A549 (cell line): ENCODE measurements at regions not wholly inside any gene's neighbourhood (a gene's known extent, or its start where the extent isn't known, plus 50 kb on each side); places are given as distances from the start of the nearest gene placed in this dataset.

Source experiments
- ATAC-seq, 2 experiments: fragments of 200-7000 bp in 1 of 2; fragments of >200 bp in 1 of 2; cut with Nextera tagmentation in 1 of 2; cut with Tn5 transposase in 1 of 2; 3 replicates each; pipeline versions ENCODE4 v1.8.0 to v1.9.1; 2018 to 2020; ENCODE audit warnings: mild to moderate bottlenecking in 1 of 2, moderate library complexity in 1 of 2
- CTCF ChIA-PET: fragments of 300-600 bp; sonication (Branson Sonifier 250); formaldehyde crosslinking; extraction: SDS; loops from one replicate; lab custom pipeline; 2021; ENCODE audit warnings: antibody characterized with exemption, inconsistent platforms; lab: Yijun Ruan, JAX
- POLR2A ChIA-PET: fragments of 350-600 bp; formaldehyde crosslinking; extraction: SDS; loops from one replicate; lab custom pipeline; 2021; ENCODE audit warnings: antibody characterized with exemption, inconsistent platforms; lab: Yijun Ruan, JAX
- DNase-seq, 2 experiments: peaks; one replicate each; pipeline versions ENCODE4 v3.0.0 to v3.0.0-alpha.2; 2011 to 2016; ENCODE audit warnings: low read depth in 1 of 2, low spot score in 1 of 2
- FAIRE-seq: peaks from 2 replicates; lab custom pipeline; 2011; peaks lifted over from hg19 to GRCh38; lab: Jason Lieb, UNC
- H3K27ac ChIP-seq, 2 experiments: fragments of >200 bp; sonication (Bioruptor Twin); formaldehyde crosslinking; 3 replicates each; pipeline ENCODE4 v1.5.1; 2016 to 2017
- H3K4me1 ChIP-seq: fragments of >200 bp; sonication (Bioruptor Twin); formaldehyde crosslinking; 3 replicates; pipeline ENCODE4 v1.6.1; 2016
- H3K4me2 ChIP-seq: fragments of >200 bp; sonication (Bioruptor Twin); formaldehyde crosslinking; 3 replicates; pipeline ENCODE4 v1.6.1; 2016
- H3K4me3 ChIP-seq: fragments of >200 bp; sonication (Bioruptor Twin); formaldehyde crosslinking; 3 replicates; pipeline ENCODE4 v1.5.1; 2016
- H3K9me3 ChIP-seq: fragments of >200 bp; sonication (Bioruptor Twin); formaldehyde crosslinking; 3 replicates; pipeline ENCODE4 v1.6.1; 2016
- CBX8 ChIP-seq: fragments of 200-600 bp; sonication (generic); IDR thresholded peaks from 2 replicates; pipeline ENCODE4 v1.6.1; 2016
- EHF ChIP-seq: fragments of 250-450 bp; sonication (Bioruptor Pico); IDR thresholded peaks from 2 replicates; pipeline ENCODE4 v1.5.0; 2020; ENCODE audit warnings: mild to moderate bottlenecking
- EHMT2 ChIP-seq: fragments of 200-600 bp; sonication (generic); IDR thresholded peaks from 2 replicates; pipeline ENCODE4 v1.6.1; 2016; ENCODE audit warnings: antibody characterized with exemption, low read depth, mild to moderate bottlenecking, moderate library complexity
- FOSL2 ChIP-seq, 2 experiments: fragments of 450-650 bp in 1 of 2; fragments of >200 bp in 1 of 2; sonication (Bioruptor Twin) in 1 of 2; formaldehyde crosslinking; IDR thresholded peaks; 2 replicates each; pipeline versions ENCODE4 v1.5.0 to v1.6.1; 2016 to 2020; ENCODE audit warnings: mild to moderate bottlenecking in 1 of 2, moderate library complexity in 1 of 2
- GATA3 ChIP-seq: IDR thresholded peaks from 2 replicates; pipeline ENCODE4 v1.6.1; 2012; ENCODE audit warnings: borderline replicate concordance
- HDAC2 ChIP-seq: fragments of 200-600 bp; sonication (generic); IDR thresholded peaks from 2 replicates; pipeline ENCODE4 v1.6.1; 2016
- HEYL ChIP-seq: fragments of 250-450 bp; sonication (Bioruptor Pico); IDR thresholded peaks from 2 replicates; pipeline ENCODE4 v1.8.0; 2021; ENCODE audit warnings: mild to moderate bottlenecking, moderate library complexity
- JUN ChIP-seq, 2 experiments: fragments of >200 bp; sonication (Bioruptor Twin); formaldehyde crosslinking; IDR thresholded peaks; 2 replicates in 1 of 2; 3 replicates in 1 of 2; pipeline ENCODE4 v1.6.1; 2016 to 2017
- KDM1A ChIP-seq: fragments of 200-600 bp; sonication (generic); IDR thresholded peaks from 2 replicates; pipeline ENCODE4 v1.6.1; 2016; ENCODE audit warnings: low read depth, mild to moderate bottlenecking
- KDM5A ChIP-seq: fragments of 200-600 bp; sonication (generic); IDR thresholded peaks from 2 replicates; pipeline ENCODE4 v1.6.1; 2016; ENCODE audit warnings: antibody characterized with exemption, mild to moderate bottlenecking
- MAFK ChIP-seq: fragments of 450-650 bp; IDR thresholded peaks from 2 replicates; pipeline ENCODE4 v1.6.1; 2014; ENCODE audit not compliant: partially characterized antibody
- NFE2L2 ChIP-seq: fragments of 150-350 bp; conservative IDR thresholded peaks from 2 replicates; pipeline ENCODE4 v1.6.1; 2014; ENCODE audit warnings: low read length
- NPAS2 ChIP-seq: fragments of 250-450 bp; sonication (Bioruptor Pico); IDR thresholded peaks from 2 replicates; pipeline ENCODE4 v1.8.0; 2022; ENCODE audit warnings: mild to moderate bottlenecking, moderate library complexity, borderline replicate concordance
- SMC3 ChIP-seq: fragments of >200 bp; sonication (Bioruptor Twin); formaldehyde crosslinking; IDR thresholded peaks from 3 replicates; pipeline ENCODE4 v1.6.1; 2018; ENCODE audit warnings: inconsistent platforms
- ZC3H11A ChIP-seq: fragments of 450-650 bp; IDR thresholded peaks from 2 replicates; pipeline ENCODE4 v1.6.1; 2014; ENCODE audit warnings: antibody characterized with exemption, mild to moderate bottlenecking
- ZNF302 ChIP-seq: fragments of 250-450 bp; sonication (Bioruptor Pico); IDR thresholded peaks from 2 replicates; pipeline ENCODE4 v1.9.0; 2021; ENCODE audit warnings: inconsistent platforms, mild to moderate bottlenecking, moderate library complexity
- WGBS: methylation state at CpG from one replicate; pipeline ENCODE4 v1.1.6; 2017; ENCODE audit errors: missing lambda C conversion rate; 5-methylcytosine and 5-hydroxymethylcytosine counted together
- TF ChIP-seq, protein P1 (sequence below): fragments of 450-650 bp; IDR thresholded peaks from 2 replicates; pipeline ENCODE4 v1.6.1; 2014; ENCODE audit warnings: antibody characterized with exemption
- TF ChIP-seq, protein P2 (sequence below): fragments of 150-350 bp; IDR thresholded peaks from 2 replicates; pipeline ENCODE4 v1.6.1; 2014; ENCODE audit warnings: low read depth, mild to moderate bottlenecking, low read length
- TF ChIP-seq, protein P3 (sequence below): IDR thresholded peaks from 2 replicates; pipeline ENCODE4 v1.6.1; 2012
- TF ChIP-seq, protein P4 (sequence below): IDR thresholded peaks from 2 replicates; pipeline ENCODE4 v1.6.1; 2012; ENCODE audit warnings: low read depth, borderline replicate concordance

DNA sequence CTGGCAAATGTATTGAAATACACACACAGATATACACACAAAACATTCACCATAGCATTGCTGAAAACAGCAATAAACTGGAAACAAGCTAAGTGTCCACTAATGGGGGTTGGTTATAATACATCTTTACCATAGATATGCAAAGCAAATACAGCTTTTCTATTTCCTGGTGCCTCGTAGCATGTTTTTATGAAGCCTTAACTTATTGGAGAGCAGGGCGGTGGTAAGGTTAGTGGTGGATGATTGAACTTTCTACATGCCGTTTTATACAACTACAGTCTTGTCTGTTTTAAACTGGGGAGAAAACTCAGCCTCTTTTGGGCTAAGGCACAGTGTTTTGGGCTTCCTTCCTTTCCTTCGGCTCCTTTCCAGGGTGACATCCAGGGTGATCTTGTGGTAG lies 104.5 kb downstream of the NR2F2 start (continued):
- TF ChIP-seq EHMT2, result no peak
- TF ChIP-seq, protein P1, sequence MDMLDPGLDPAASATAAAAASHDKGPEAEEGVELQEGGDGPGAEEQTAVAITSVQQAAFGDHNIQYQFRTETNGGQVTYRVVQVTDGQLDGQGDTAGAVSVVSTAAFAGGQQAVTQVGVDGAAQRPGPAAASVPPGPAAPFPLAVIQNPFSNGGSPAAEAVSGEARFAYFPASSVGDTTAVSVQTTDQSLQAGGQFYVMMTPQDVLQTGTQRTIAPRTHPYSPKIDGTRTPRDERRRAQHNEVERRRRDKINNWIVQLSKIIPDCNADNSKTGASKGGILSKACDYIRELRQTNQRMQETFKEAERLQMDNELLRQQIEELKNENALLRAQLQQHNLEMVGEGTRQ, result no peak
- TF ChIP-seq NFE2L2, result no peak
- no peak for TF ChIP-seq ZC3H11A
- TF ChIP-seq GATA3, result no peak
- no peak for TF ChIP-seq HDAC2
- TF ChIP-seq, protein P2, sequence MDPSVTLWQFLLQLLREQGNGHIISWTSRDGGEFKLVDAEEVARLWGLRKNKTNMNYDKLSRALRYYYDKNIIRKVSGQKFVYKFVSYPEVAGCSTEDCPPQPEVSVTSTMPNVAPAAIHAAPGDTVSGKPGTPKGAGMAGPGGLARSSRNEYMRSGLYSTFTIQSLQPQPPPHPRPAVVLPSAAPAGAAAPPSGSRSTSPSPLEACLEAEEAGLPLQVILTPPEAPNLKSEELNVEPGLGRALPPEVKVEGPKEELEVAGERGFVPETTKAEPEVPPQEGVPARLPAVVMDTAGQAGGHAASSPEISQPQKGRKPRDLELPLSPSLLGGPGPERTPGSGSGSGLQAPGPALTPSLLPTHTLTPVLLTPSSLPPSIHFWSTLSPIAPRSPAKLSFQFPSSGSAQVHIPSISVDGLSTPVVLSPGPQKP, result no peak
- TF ChIP-seq EHF (CRISPR knock-in tag), result no peak

DNA sequence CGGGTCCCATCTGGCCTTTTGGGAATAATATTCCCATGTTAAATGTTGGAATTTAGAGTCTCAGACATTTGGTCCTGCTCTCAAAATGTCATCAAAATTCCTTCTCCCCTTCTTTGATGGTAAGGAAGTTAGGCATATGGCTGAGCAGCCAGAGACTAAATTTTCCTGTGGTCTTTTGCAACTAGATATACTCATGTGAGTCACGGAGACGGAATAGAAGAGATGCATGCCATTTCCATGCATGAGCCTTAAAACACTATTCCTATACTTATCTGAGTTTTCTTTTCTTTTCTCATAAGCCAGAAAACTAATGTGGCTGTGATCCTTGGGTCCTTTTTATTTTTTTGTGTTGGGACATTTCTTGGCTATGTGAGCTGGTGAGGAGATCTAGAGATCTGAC lies 105.3 kb downstream of the NR2F2 start:
- no peak for TF ChIP-seq FOSL2 (IDR thresholded peaks at IDR 0.05)
- no peak for TF ChIP-seq FOSL2 (CRISPR knock-in tag; IDR thresholded peaks at IDR 0.05)
- no peak for TF ChIP-seq CBX8
- no peak for TF ChIP-seq HEYL (CRISPR knock-in tag)
- no peak for TF ChIP-seq ZNF302 (CRISPR knock-in tag)
- no peak for TF ChIP-seq ZC3H11A
- TF ChIP-seq, protein P3, sequence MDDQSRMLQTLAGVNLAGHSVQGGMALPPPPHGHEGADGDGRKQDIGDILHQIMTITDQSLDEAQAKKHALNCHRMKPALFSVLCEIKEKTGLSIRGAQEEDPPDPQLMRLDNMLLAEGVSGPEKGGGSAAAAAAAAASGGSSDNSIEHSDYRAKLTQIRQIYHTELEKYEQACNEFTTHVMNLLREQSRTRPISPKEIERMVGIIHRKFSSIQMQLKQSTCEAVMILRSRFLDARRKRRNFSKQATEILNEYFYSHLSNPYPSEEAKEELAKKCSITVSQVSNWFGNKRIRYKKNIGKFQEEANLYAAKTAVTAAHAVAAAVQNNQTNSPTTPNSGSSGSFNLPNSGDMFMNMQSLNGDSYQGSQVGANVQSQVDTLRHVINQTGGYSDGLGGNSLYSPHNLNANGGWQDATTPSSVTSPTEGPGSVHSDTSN, result no peak
- TF ChIP-seq JUN (IDR thresholded peaks at IDR 0.05), result no peak
- TF ChIP-seq, protein P4, sequence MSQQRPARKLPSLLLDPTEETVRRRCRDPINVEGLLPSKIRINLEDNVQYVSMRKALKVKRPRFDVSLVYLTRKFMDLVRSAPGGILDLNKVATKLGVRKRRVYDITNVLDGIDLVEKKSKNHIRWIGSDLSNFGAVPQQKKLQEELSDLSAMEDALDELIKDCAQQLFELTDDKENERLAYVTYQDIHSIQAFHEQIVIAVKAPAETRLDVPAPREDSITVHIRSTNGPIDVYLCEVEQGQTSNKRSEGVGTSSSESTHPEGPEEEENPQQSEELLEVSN, result no peak
- no peak for TF ChIP-seq KDM5A
- TF ChIP-seq SMC3, result no peak
- no peak for TF ChIP-seq NPAS2
- TF ChIP-seq KDM1A, result no peak
- CTCF ChIA-PET, result no interaction called here
- ATAC-seq (no peak), FAIRE-seq (no peak), DNase-seq (no peak)
- H3K4me3 ChIP-seq, result no peak overlapping the region
- no peaks in the 10 kb centered on the region for H3K9me3 ChIP-seq
- H3K4me2 ChIP-seq, result no peak overlapping the region
- POLR2A ChIA-PET, result no interaction called here
- H3K27ac ChIP-seq, result no peak overlapping the region
- WGBS, result 40% methylated on average over 3 of the region's 3 CpGs
- H3K4me1 ChIP-seq, result no peaks in the 10 kb centered on the region

DNA sequence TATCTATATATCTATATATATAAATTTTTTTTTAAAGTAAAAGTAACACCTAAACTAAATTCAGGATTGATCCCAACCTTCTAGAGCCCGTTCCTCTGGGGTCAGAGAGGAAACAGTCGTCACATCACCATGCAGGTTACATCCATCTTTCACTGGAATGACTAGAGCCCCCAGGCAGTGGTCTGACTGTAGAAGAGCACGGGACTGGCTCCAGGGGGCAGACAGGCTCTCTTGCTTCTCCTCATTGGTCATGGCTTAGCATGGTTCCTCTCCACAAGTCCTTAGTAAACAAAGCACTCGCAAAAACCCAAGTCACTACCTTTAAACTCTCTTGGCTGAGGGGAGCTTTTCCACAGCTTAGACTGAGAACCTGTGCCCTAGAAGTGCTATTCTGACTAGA lies 110.5 kb downstream of the NR2F2 start:
- H3K4me2 ChIP-seq, result no peak overlapping the region
- 12% methylated on average over 4 of the region's 4 CpGs for WGBS
- no peaks in the 10 kb centered on the region for H3K9me3 ChIP-seq
- no peak overlapping the region for H3K27ac ChIP-seq
- CTCF ChIA-PET, result no interaction called here
- H3K4me3 ChIP-seq, result no peak overlapping the region
- POLR2A ChIA-PET, result no interaction called here
- no peak for FAIRE-seq
- no peak for ATAC-seq
- TF ChIP-seq MAFK, result no peak
- TF ChIP-seq JUN (IDR thresholded peaks at IDR 0.05), result no peak
- TF ChIP-seq FOSL2 (IDR thresholded peaks at IDR 0.05), result no peak
- no peak for TF ChIP-seq FOSL2 (CRISPR knock-in tag; IDR thresholded peaks at IDR 0.05)
- DNase-seq, result no peak
- no peaks in the 10 kb centered on the region for H3K4me1 ChIP-seq

DNA sequence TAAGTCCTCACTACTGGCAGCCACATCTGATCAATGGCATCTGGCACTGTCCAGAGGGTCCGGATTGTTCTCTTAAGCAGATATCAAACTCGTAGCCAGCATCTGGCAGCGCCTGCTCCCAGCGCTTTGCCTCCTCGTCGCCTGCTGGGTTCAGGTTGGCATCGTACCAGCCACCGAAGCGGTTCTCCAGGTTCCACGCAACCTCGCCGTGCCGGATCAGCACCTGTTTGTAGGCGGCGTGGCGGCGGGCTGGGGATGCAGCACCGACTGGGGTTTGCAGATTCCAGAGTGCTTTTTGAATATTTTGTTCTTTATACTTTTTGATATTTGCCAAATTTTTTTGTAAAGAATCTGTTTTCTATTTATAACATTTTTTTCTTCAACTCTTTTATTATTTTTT lies 111.6 kb downstream of the NR2F2 start:
- no peak for ATAC-seq
- ChIA-PET POLR2A (no interaction called here), CTCF (no interaction called here)
- no peak overlapping the region for H3K27ac ChIP-seq
- no peak overlapping the region for H3K4me3 ChIP-seq
- H3K4me2 ChIP-seq, result no peak overlapping the region
- DNase-seq, result no peak
- no peaks in the 10 kb centered on the region for H3K4me1 ChIP-seq
- 37% methylated on average over 18 of the region's 18 CpGs for WGBS
- no peak for FAIRE-seq
- no peak for TF ChIP-seq EHF (CRISPR knock-in tag)
- H3K9me3 ChIP-seq, result no peaks in the 10 kb centered on the region
